SH-SY5Y (cell line): ENCODE measurements at regions not wholly inside any gene's neighbourhood (a gene's known extent, or its start where the extent isn't known, plus 50 kb on each side); places are given as distances from the start of the nearest gene placed in this dataset.

Source experiments
- GATA2 ChIP-seq: IDR thresholded peaks from 2 replicates; pipeline ENCODE4 v1.6.1; 2011; ENCODE audit warnings: mild to moderate bottlenecking, low read depth, low read length
- GATA3 ChIP-seq: IDR thresholded peaks from 2 replicates; pipeline ENCODE4 v1.6.1; 2011; ENCODE audit warnings: low read depth, mild to moderate bottlenecking, low read length, moderate library complexity

DNA sequence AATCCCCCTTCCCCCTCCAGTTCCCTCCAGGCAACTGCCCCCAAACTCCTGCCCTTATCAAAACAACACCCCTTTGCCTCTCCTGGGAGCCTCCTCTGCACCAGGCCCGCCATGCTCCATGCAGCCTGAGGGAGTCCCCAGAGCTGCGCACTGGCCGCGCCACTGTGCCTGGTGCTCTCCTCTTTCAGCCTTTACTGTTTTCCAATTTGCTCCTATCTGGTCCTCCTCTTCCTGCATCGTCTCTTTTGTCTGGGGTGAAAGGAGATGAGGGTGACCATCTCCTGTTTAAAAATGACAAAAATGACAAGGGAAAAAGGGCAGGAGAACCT, 165.8 kb upstream of the ADCY1 start:
- TF ChIP-seq GATA2 (no peak), GATA3 (no peak)
